SK-N-SH (cell line): ENCODE measurements at regions not wholly inside any gene's neighbourhood (a gene's known extent, or its start where the extent isn't known, plus 50 kb on each side); places are given as distances from the start of the nearest gene placed in this dataset.

Experiments
- CTCF ChIA-PET: fragments of 300-600, 350-600 bp; formaldehyde crosslinking; extraction: SDS; loops from one replicate; lab custom pipeline; 2021; lab: Yijun Ruan, JAX
- POLR2A ChIA-PET: fragments of 350-600 bp; sonication (Branson Sonifier 250); formaldehyde crosslinking; extraction: SDS; loops from one replicate; lab custom pipeline; 2020; ENCODE audit warnings: antibody characterized with exemption, inconsistent platforms; lab: Yijun Ruan, JAX
- DNase-seq: peaks from one replicate; pipeline ENCODE4 v3.0.0; 2012
- H2AFZ ChIP-seq: fragments of 200-600 bp; sonication (generic); 2 replicates; pipeline ENCODE4 v1.8.1; 2016; ENCODE audit warnings: antibody characterized with exemption, mild to moderate bottlenecking, low read depth
- H3F3A ChIP-seq: fragments of 200-600 bp; sonication (generic); replicated peaks from 2 replicates; pipeline ENCODE3; 2016; ENCODE audit warnings: antibody characterized with exemption, mild to moderate bottlenecking; ENCODE audit not compliant: insufficient read depth
- H3K27ac ChIP-seq, 2 experiments: fragments of 200-500 bp in 1 of 2; fragments of 200-600 bp in 1 of 2; sonication (Bioruptor generic) in 1 of 2; sonication (generic), shearing (Covaris generic) in 1 of 2; 2 replicates each; pipeline versions ENCODE4 v1.5.1 to v1.6.1; 2014 to 2016; ENCODE audit warnings: low read depth in 2 of 2, inconsistent platforms in 1 of 2, low read length in 1 of 2, mild to moderate bottlenecking in 1 of 2, mixed read lengths in 1 of 2
- H3K27me3 ChIP-seq: fragments of 200-600 bp; sonication (generic), shearing (Covaris generic); 2 replicates; pipeline ENCODE4 v1.6.1; 2016; ENCODE audit warnings: mixed run types; ENCODE audit not compliant: insufficient read depth
- H3K36me3 ChIP-seq, 2 experiments: fragments of 200-500 bp in 1 of 2; fragments of 200-600 bp in 1 of 2; sonication (Bioruptor generic) in 1 of 2; sonication (generic) in 1 of 2; replicated peaks in 1 of 2; 2 replicates each; pipeline versions ENCODE3 to v1.5.1; 2014 to 2016; ENCODE audit warnings: low read length in 1 of 2, mild to moderate bottlenecking in 1 of 2; ENCODE audit not compliant: insufficient read depth in 2 of 2, control insufficient read depth in 1 of 2
- H3K4me1 ChIP-seq, 2 experiments: fragments of 200-500 bp in 1 of 2; fragments of 200-600 bp in 1 of 2; sonication (Bioruptor generic) in 1 of 2; sonication (generic), shearing (Covaris generic) in 1 of 2; 2 replicates each; pipeline versions ENCODE4 v1.5.1 to v1.6.1; 2014 to 2016; ENCODE audit warnings: low read depth in 1 of 2, low read length in 1 of 2, mixed run types in 1 of 2; ENCODE audit not compliant: insufficient read depth in 2 of 2, control insufficient read depth in 1 of 2
- H3K4me2 ChIP-seq: fragments of 200-600 bp; sonication (generic), shearing (Covaris generic); 2 replicates; pipeline ENCODE4 v1.6.1; 2017; ENCODE audit warnings: mixed run types
- H3K4me3 ChIP-seq, 2 experiments: fragments of 200-500 bp in 1 of 2; fragments of 200-600 bp in 1 of 2; sonication (Bioruptor generic) in 1 of 2; sonication (generic), shearing (Covaris generic) in 1 of 2; 2 replicates each; pipeline versions ENCODE4 v1.5.1 to v1.8.1; 2014 to 2016; ENCODE audit warnings: low read depth in 2 of 2, inconsistent platforms in 1 of 2, low read length in 1 of 2, mild to moderate bottlenecking in 1 of 2, mixed read lengths in 1 of 2, moderate library complexity in 1 of 2
- H3K79me2 ChIP-seq: fragments of 200-600 bp; sonication (generic); 2 replicates; pipeline ENCODE4 v1.8.1; 2017; ENCODE audit warnings: mild to moderate bottlenecking; ENCODE audit not compliant: insufficient read depth
- H3K9ac ChIP-seq: fragments of 200-600 bp; sonication (generic); 2 replicates; pipeline ENCODE4 v1.6.1; 2017; ENCODE audit warnings: mixed run types
- H3K9me2 ChIP-seq: fragments of 200-600 bp; sonication (generic); 2 replicates; pipeline ENCODE4 v1.6.1; 2017; ENCODE audit warnings: mixed run types
- H3K9me3 ChIP-seq: fragments of 200-600 bp; sonication (generic); 2 replicates; pipeline ENCODE4 v1.6.1; 2017; ENCODE audit warnings: mixed run types, mild to moderate bottlenecking, moderate library complexity
- H4K20me1 ChIP-seq: fragments of 200-600 bp; sonication (generic); 2 replicates; pipeline ENCODE4 v1.6.1; 2017; ENCODE audit warnings: mild to moderate bottlenecking, mixed run types; ENCODE audit not compliant: insufficient read depth
- EP300 ChIP-seq, 2 experiments: IDR thresholded peaks; 2 replicates each; pipeline versions ENCODE4 v1.4.0 to v1.6.1; 2012; ENCODE audit warnings: borderline replicate concordance in 1 of 2, low read depth in 1 of 2, low read length in 1 of 2
- FOXM1 ChIP-seq: IDR thresholded peaks from 2 replicates; pipeline ENCODE4 v1.4.0; 2012; ENCODE audit warnings: low read depth, mild to moderate bottlenecking
- GABPA ChIP-seq: IDR thresholded peaks from 2 replicates; pipeline ENCODE4 v1.4.0; 2012; ENCODE audit warnings: low read depth, mild to moderate bottlenecking
- GATA2 ChIP-seq: sonication (generic); formaldehyde crosslinking; IDR thresholded peaks from 2 replicates; pipeline ENCODE4 v1.5.0; 2020; ENCODE audit warnings: mild to moderate bottlenecking, missing genetic modification reagents
- JUND ChIP-seq: IDR thresholded peaks from 2 replicates; pipeline ENCODE4 v1.4.0; 2012
- MEF2A ChIP-seq: IDR thresholded peaks from 2 replicates; pipeline ENCODE4 v1.4.0; 2012; ENCODE audit warnings: low read depth, borderline replicate concordance
- MXI1 ChIP-seq: IDR thresholded peaks from 2 replicates; pipeline ENCODE4 v1.6.1; 2012; ENCODE audit warnings: mild to moderate bottlenecking, low read depth, low read length, improper control_type of control experiment
- NRF1 ChIP-seq: IDR thresholded peaks from 2 replicates; pipeline ENCODE4 v1.6.1; 2012; ENCODE audit warnings: low read depth, mild to moderate bottlenecking, low read length
- POLR2AphosphoS5 ChIP-seq: IDR thresholded peaks from 2 replicates; pipeline ENCODE4 v1.6.1; 2012; ENCODE audit warnings: low read depth, low read length
- RAD21 ChIP-seq: IDR thresholded peaks from 2 replicates; pipeline ENCODE4 v1.6.1; 2012; ENCODE audit warnings: mild to moderate bottlenecking, low read length
- RCOR1 ChIP-seq: fragments of 150-350 bp; IDR thresholded peaks from 2 replicates; pipeline ENCODE4 v1.6.1; 2017; ENCODE audit warnings: antibody characterized with exemption, low read length
- RXRA ChIP-seq: IDR thresholded peaks from 2 replicates; pipeline ENCODE4 v1.4.0; 2012; ENCODE audit warnings: low read depth, mild to moderate bottlenecking, borderline replicate concordance
- SMC3 ChIP-seq: IDR thresholded peaks from 2 replicates; pipeline ENCODE4 v1.6.1; 2012; ENCODE audit warnings: low read depth, low read length, improper control_type of control experiment
- TAF1 ChIP-seq: IDR thresholded peaks from 2 replicates; pipeline ENCODE4 v1.6.1; 2012; ENCODE audit warnings: low read depth, mild to moderate bottlenecking, low read length, moderate library complexity, borderline replicate concordance
- TCF12 ChIP-seq: IDR thresholded peaks from 2 replicates; pipeline ENCODE4 v1.4.0; 2012
- TEAD4 ChIP-seq: IDR thresholded peaks from 2 replicates; pipeline ENCODE4 v1.4.0; 2012; ENCODE audit warnings: mild to moderate bottlenecking, borderline replicate concordance; ENCODE audit not compliant: insufficient read depth
- USF1 ChIP-seq: IDR thresholded peaks from 2 replicates; pipeline ENCODE4 v1.4.0; 2012; ENCODE audit warnings: low read depth, borderline replicate concordance
- USF2 ChIP-seq: fragments of 150-350 bp; IDR thresholded peaks from 2 replicates; pipeline ENCODE4 v1.6.1; 2017; ENCODE audit warnings: antibody characterized with exemption, low read length, low read depth, borderline replicate concordance
- ZBTB33 ChIP-seq: IDR thresholded peaks from 2 replicates; pipeline ENCODE4 v1.4.0; 2012; ENCODE audit warnings: low read depth, borderline replicate concordance
- WGBS: methylation state at CpG from one replicate; pipeline ENCODE4 v1.1.6; 2017; ENCODE audit warnings: low lambda C conversion rate; 5-methylcytosine and 5-hydroxymethylcytosine counted together
- TF ChIP-seq, protein P1 (sequence below): fragments of 150-350 bp; IDR thresholded peaks from 2 replicates; pipeline ENCODE4 v1.6.1; 2016; ENCODE audit warnings: mild to moderate bottlenecking, low read depth, low read length

DNA sequence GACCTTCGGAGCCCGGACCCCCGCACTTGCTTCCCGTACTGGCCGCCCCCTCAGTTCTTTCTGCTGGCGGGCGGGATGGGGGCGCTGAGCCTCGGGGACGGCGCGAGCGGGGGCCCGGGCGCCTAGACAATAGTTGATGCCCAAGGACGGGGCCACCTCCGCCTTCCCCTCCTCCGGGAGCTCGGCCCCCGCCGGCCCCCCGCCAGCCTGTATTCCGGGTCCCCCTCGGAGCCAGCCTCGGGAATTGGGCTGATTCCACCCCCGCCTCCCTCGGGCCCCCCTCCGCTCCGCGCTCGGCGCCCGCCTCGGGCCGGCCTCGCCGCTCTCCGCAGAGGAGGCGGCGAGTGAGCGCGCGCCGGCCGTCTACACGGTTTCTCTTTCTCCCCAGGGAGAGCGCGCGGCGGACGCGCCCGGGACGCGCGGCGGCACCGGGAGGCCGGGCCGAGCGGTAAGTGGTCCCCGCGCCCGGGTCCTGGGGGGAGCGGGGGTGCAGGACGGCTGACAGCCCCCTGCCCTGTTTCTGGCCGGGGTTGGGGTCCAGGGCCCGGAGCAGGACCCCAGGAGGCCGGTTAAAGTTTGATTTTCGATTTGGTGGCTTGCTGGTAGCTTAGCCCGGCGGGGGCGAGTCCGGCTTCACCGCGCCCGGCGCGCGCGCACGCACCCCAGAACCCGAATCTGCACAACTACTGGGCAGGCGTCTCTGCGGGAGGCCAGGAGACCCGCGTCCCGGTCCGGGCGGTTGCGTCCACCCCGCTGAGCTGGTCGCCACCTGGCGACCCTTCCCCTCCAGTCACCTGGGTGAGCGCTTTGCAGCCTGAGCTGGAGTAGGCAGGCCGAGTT is 413.7 kb downstream of the PCNX1 start:
- no peaks in the 10 kb centered on the region for H3K9me3 ChIP-seq
- H3K4me2 ChIP-seq, result peak overlapping the region; percentile 87
- H3K79me2 ChIP-seq, result peaks cover 50% of the 10 kb centered on the region
- no peaks in the 10 kb centered on the region for H4K20me1 ChIP-seq
- peaks cover 15 to 16% of the 10 kb centered on the region in 2 experiments; a peak in 3 of 4 replicates for H3K4me1 ChIP-seq
- ChIA-PET CTCF (interaction anchor here (0.7 to 4.6 kb wide), 31 partner anchors 14 to 534 kb away, joined by 3 to 44 read pairs (median 4); no protein-coding TSS in a partner anchor), POLR2A (interaction anchor here (0.7 to 2.0 kb wide), 12 partner anchors 9 to 432 kb away, joined by 3 to 9 read pairs (median 3); no protein-coding TSS in a partner anchor)
- H3F3A ChIP-seq, result peaks cover 14% of the 10 kb centered on the region
- peak overlapping the region; percentile 80; the same call in 1 of the 2 replicates for H2AFZ ChIP-seq
- no peaks in the 10 kb centered on the region for H3K9me2 ChIP-seq
- H3K36me3 ChIP-seq, result no peaks in the 10 kb centered on the region
- DNase-seq, result peak; percentile 83
- no peaks in the 10 kb centered on the region for H3K27me3 ChIP-seq
- H3K4me3 ChIP-seq, result peak overlapping the region; percentile 95 to 96
- no peak for TF ChIP-seq GABPA
- TF ChIP-seq TAF1, result peak; percentile 21; the same call in 1 of the 2 replicates
- TF ChIP-seq GATA2 (CRISPR knock-in tag), result no peak
- TF ChIP-seq MXI1, result peak; percentile 46
- peak; percentile 49 for TF ChIP-seq RAD21
- 0 out of 2 replicates have a peak, but pooled peaks have one; percentile 21 for TF ChIP-seq NRF1
- no peak for TF ChIP-seq JUND
- no peak for TF ChIP-seq RCOR1
- peak overlapping the region; percentile 79 to 92 for H3K27ac ChIP-seq
- 2% methylated on average over 31 of the region's 96 CpGs for WGBS
- peak overlapping the region; percentile 93 for H3K9ac ChIP-seq

- H3K27ac ChIP-seq, result peak overlapping the region; percentile 79 to 92
- peak overlapping the region; percentile 93 for H3K9ac ChIP-seq
- peak overlapping the region; percentile 80; the same call in 1 of the 2 replicates for H2AFZ ChIP-seq
- H3K9me3 ChIP-seq, result no peaks in the 10 kb centered on the region
- DNase-seq, result no peak
- H3F3A ChIP-seq, result peaks cover 14% of the 10 kb centered on the region
- ChIA-PET POLR2A (interaction anchor here (0.7 to 2.0 kb wide), 12 partner anchors 8 to 431 kb away, joined by 3 to 9 read pairs (median 3); no protein-coding TSS in a partner anchor), CTCF (interaction anchor here (0.6 to 4.6 kb wide), 40 partner anchors 13 to 533 kb away, joined by 3 to 44 read pairs (median 3); no protein-coding TSS in a partner anchor)
- H3K79me2 ChIP-seq, result peaks cover 58% of the 10 kb centered on the region
- peaks cover 15 to 16% of the 10 kb centered on the region in 2 experiments; a peak in 3 of 4 replicates for H3K4me1 ChIP-seq
- H3K4me3 ChIP-seq, result peak overlapping the region; percentile 95 to 96
- peak overlapping the region; percentile 87 for H3K4me2 ChIP-seq
- H3K36me3 ChIP-seq, result no peaks in the 10 kb centered on the region
- H3K27me3 ChIP-seq, result no peaks in the 10 kb centered on the region
- no peaks in the 10 kb centered on the region for H3K9me2 ChIP-seq
- 2% methylated on average over 25 of the region's 25 CpGs for WGBS
- no peaks in the 10 kb centered on the region for H4K20me1 ChIP-seq
- TF ChIP-seq TAF1, result no peak
- TF ChIP-seq USF2, result no peak
- TF ChIP-seq EP300 (IDR thresholded peaks at IDR 0.05; ENCODE audit: borderline replicate concordance in 1 of 2, low read depth in 1 of 2, low read length in 1 of 2), result no peak
- peak; percentile 32; the same call in 1 of the 2 replicates for TF ChIP-seq POLR2AphosphoS5
- TF ChIP-seq SMC3, result no peak
- TF ChIP-seq TEAD4, result no peak
- TF ChIP-seq RAD21, result peak; percentile 2; the same call in 1 of the 2 replicates
- no peak for TF ChIP-seq JUND
- no peak; the same call in 1 of the 2 replicates for TF ChIP-seq MEF2A
- TF ChIP-seq TCF12, result no peak
- TF ChIP-seq USF1, result no peak
- TF ChIP-seq, protein P1, sequence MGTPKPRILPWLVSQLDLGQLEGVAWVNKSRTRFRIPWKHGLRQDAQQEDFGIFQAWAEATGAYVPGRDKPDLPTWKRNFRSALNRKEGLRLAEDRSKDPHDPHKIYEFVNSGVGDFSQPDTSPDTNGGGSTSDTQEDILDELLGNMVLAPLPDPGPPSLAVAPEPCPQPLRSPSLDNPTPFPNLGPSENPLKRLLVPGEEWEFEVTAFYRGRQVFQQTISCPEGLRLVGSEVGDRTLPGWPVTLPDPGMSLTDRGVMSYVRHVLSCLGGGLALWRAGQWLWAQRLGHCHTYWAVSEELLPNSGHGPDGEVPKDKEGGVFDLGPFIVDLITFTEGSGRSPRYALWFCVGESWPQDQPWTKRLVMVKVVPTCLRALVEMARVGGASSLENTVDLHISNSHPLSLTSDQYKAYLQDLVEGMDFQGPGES, result no peak
- no peak for TF ChIP-seq FOXM1
- TF ChIP-seq ZBTB33, result no peak
- no peak for TF ChIP-seq RXRA
- TF ChIP-seq GATA2 (CRISPR knock-in tag), result no peak
Measured at GRCh38 chr14:71321574-71322315, 414.5 kb downstream of the PCNX1 start.
